KG1 (cell line): ENCODE measurements at regions not wholly inside any gene's neighbourhood (a gene's known extent, or its start where the extent isn't known, plus 50 kb on each side); places are given as distances from the start of the nearest gene placed in this dataset.
A peak's percentile ranks its signal among the peaks of the same experiment; 100 is the strongest.
"Not testable (repeated sequence)": the region's sequence is repeated elsewhere in the genome, so short reads cannot be mapped to it uniquely, and the experiment has no call there.

Experiments
- DNase-seq: peaks from one replicate; lab custom pipeline; 2025; lab: John Stamatoyannopoulos, UW

DNA sequence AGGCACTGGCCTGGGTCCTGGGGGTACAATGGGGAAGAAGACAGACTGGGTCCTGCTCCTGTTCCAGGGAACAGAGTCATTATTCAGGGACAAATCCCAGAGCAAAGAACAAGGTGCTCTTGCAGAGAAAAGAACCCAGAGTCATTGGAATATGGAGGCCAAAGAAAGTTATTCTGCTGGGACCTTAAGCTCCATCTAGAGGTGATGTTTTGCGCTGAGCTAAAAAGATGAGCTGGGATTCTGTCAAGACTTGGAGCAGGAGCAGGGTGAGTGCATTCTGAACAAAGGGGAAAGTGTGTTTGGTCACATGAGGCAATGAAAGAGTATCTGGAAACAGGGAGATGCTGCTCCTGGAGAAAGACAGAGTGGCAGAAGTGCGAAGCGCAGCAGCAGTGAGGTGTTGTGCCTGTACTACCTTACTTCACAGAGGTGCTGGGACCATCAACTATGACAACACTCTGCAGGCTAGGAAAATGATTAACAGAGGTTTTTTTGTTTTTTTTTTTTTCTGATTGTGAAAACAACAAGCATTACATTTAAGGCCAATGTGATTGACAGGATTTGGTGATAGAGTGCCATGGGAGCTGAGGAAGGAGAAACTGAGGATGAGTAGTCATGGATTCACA lies 95.3 kb upstream of the TNFSF11 start:
- no peak for DNase-seq

- DNase-seq: no peak
These were observed 89.6 kb upstream of the TNFSF11 start for GRCh38 chr13:42484386-42484785.

DNA sequence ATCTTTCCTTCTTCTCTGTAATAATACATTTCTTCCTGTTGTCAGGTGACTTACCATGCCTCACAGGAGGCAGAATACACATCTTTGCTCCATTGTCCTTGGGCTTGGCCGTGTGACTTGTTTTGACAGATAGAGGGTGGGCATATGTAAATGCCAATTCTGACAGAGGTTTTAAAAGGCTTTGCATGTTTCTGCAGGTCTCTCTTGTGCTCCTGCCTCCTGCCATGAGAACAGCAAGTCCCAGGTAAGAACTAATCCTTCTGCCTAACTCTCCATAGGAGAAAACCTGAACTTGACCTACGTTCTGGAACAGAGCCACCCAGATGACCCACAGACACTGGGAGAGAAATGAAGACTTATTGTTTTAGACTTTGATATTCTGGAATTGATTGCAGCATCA lies 88.7 kb upstream of the TNFSF11 start:
- no peak for DNase-seq

- peak; percentile 79 for DNase-seq
These were observed 87.2 kb upstream of the TNFSF11 start for GRCh38 chr13:42486711-42487198.

- DNase-seq: no peak
These were observed 86.7 kb upstream of the TNFSF11 start for GRCh38 chr13:42487221-42487620.

GRCh38 chr13:42490676-42491075 lies 83.3 kb upstream of the TNFSF11 start:
- no peak for DNase-seq

DNA sequence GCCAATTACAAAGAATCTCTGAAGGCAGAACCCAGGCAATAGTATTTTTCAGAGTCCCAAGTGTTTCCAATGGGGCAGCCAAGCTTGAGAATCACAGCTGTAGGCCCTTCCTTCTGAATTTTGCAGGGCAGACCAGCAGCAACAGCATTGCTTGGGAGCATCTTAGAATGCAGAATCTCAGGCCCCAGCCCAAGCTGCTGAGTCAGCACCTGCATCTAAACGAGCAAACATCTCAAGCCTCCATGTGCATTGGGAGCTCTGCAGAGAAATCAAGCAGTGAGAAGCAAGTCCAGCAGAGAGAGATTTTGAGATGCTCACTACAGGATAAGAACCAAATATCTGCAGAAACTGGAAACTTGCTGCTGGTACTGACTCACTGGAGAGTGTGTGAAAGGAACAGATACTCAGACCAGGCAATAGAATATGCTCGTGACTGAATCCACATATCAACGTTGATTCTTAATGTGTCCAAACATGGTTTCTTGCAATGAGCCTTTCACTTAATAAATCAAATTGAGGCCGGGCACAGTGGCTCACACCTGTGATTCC lies 81.5 kb upstream of the TNFSF11 start:
- no peak for DNase-seq

GRCh38 chr13:42494157-42494556 lies 79.8 kb upstream of the TNFSF11 start:
- peak; percentile 22 for DNase-seq

DNA sequence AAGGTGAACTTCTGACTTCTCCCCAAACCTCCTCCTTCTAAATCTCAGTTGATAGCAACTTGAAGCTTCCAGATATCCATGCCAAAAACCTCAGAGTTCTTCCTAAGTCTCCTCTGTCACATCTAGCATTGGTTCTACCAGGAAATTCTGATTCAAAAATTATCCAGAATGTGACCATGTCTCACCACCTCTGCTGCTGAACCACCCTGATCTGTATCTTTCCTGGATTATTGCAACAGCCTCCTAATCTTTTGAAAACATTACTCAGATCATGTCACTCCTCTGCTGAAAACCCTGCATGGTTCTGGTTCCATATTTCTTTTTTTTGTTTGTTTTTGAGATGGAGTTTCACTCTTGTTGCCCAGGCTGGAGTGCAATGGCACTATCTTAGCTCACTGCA lies 78.7 kb upstream of the TNFSF11 start:
- no peak for DNase-seq

GRCh38 chr13:42495751-42496150 lies 78.2 kb upstream of the TNFSF11 start:
- DNase-seq: no peak

DNA sequence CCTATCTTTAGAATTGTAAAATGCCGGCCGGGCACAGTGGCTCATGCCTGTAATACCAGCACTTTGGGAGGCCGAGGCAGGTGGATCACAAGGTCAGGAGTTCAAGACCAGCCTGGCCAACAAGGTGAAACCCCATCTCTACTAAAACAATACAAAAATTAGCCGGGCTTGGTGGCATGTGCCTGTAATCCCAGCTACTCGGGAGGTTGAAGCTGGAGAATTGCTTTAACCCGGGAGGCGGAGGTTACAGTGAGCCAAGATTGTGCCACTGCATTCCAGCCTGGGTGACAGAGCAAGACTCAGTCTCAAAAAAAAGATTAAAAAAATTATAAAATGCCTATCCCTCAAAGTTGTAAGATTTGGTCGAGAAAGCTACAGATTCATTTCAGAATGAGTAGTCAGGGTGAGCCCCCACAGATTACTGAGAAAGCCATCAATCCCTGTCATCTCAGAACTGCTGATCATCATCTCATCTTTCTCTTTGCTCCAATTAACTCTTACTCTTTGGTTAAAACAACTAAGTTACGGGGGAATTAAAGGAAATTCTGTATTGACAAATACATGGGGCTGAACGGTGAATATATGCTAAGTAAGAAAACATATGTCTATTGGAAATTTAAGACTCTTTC lies 76.9 kb upstream of the TNFSF11 start:
- DNase-seq: not testable (repeated sequence)

DNA sequence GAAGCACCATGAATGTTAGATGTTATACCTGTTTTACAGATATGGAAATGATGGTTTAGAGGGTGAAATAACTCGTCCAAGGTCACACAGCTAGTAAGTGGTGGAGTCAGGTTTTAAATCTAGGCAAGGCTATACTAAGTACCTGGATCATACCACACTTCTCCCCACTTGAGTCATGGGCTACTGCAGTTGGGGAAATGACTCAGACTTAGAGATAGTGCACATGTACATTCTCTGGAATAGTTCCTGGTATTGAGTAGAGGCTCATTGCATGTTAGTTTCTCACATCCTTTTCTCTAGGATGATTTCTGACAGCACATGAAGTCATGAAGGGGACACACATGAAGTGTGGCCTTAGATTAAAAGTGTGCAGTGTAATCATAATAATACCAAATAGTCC lies 76.2 kb upstream of the TNFSF11 start:
- no peak for DNase-seq

DNA sequence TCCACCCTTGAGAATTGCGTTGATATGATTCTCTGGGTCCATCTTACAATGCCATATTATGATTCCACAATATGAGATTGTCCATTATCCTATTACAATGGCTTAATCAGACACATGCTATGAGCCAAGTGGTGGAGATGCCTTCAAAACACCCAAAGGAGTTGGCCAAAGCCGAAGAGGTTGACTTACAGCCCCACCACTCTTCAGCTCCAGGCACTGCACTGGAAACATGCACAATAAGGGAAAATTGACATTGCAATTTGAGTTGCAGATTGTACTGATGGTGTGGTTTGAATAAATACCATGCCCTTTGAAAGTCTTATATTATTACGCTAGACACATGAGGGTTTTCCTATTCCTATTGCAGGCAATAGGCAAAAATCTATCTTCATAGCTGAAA lies 75.4 kb upstream of the TNFSF11 start:
- no peak for DNase-seq
